GM19025 (cell line): ENCODE measurements at regions not wholly inside any gene's neighbourhood (a gene's known extent, or its start where the extent isn't known, plus 50 kb on each side); places are given as distances from the start of the nearest gene placed in this dataset.
"Not testable (repeated sequence)": the region's sequence is repeated elsewhere in the genome, so short reads cannot be mapped to it uniquely, and the experiment has no call there.

Source experiments
- ATAC-seq: cut with Tn5 transposase; IDR thresholded peaks from one replicate; pipeline ENCODE4 v1.9.1; 2021; ENCODE audit warnings: mild to moderate bottlenecking, low read depth, moderate library complexity; ENCODE audit not compliant: unreplicated experiment

DNA sequence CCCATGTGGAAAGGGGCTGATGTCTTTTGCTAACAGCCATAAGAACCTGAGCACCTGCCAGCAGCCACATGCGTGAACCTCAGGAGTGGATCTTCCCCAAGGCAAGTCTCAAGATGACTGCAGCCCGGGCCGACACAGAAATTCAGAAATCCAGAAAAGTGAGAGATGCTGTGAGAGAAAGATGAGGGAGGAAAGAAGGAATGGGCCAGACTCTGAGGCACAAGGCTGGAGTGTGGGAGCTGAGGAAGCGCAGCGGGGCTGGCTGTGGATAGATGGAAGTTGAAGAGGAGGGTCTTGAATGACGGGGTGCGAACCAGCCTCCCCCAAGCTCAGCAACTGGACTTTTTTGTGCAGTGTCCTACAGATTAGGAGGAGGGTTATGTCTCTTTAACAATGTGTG, 337.8 kb downstream of the GADD45G start:
- no peak for ATAC-seq

GRCh38 chr9:89943309-89943708, 338.5 kb downstream of the GADD45G start:
- no peak for ATAC-seq

- ATAC-seq: no peak
Observed at GRCh38 chr9:89943728-89944127, 338.9 kb downstream of the GADD45G start.

DNA sequence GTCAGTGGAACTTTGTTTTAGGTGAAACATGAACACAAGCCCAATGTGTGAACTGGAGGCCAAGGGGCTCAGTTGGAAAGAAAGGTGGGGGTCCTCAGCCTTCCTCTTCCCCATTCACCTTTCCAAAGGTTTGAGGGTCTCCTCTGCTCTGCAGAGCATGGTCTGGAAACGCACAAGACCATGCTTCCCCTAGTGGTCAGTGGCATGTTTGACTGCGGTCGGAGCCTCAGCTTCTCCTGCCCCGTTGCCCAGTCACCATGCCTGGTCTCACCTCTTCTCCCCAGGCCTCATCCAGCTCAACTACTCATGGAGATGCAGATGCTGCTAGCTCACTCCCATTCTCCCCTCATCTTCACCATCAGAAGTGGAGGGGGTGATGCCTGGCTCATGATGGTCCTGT, 340.3 kb downstream of the GADD45G start:
- no peak for ATAC-seq

DNA sequence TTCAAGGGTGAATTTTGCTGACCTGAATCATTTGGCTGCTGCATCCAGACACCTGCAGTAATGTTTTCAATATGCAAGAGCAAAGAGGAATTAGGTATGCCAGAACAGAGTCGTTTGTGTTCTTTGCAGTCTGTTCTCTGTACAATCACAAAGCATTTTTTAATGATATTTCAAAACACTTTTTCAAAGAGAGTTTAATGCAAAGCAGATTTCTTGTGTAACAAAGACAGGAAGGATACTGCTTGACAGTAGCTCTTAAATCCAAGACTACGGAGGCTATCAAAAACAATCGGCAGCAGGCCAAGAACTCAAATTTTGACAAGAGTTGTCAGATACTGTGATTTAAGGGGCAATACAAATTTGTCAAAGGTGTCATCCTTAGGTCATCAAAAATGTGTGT, 341.9 kb downstream of the GADD45G start:
- ATAC-seq: no peak

- ATAC-seq: no peak
Observed at GRCh38 chr9:89949111-89949510, 344.3 kb downstream of the GADD45G start.

- no peak for ATAC-seq
Observed at GRCh38 chr9:89951675-89952074, 346.9 kb downstream of the GADD45G start.

DNA sequence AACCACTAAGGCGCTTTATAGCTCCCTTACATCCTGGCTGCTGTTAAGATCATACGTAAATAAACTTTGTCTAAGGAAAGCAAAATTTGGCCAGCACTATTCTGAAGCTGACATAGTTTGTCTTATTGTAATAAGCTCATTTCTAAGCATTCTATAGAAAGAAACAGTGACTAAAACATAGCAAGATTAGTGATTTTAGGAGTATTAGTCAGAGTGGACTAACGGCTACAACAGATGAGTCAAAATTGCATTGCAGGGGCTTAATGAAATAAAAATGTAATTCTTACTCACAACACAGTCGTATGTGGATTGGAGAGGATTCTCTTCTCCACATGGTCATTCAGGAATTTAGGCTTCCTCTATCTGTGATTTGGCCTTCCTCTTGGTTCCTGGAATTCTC, 347.6 kb downstream of the GADD45G start:
- ATAC-seq: no peak

GRCh38 chr9:89953263-89953662, 348.5 kb downstream of the GADD45G start:
- not testable (repeated sequence) for ATAC-seq

DNA sequence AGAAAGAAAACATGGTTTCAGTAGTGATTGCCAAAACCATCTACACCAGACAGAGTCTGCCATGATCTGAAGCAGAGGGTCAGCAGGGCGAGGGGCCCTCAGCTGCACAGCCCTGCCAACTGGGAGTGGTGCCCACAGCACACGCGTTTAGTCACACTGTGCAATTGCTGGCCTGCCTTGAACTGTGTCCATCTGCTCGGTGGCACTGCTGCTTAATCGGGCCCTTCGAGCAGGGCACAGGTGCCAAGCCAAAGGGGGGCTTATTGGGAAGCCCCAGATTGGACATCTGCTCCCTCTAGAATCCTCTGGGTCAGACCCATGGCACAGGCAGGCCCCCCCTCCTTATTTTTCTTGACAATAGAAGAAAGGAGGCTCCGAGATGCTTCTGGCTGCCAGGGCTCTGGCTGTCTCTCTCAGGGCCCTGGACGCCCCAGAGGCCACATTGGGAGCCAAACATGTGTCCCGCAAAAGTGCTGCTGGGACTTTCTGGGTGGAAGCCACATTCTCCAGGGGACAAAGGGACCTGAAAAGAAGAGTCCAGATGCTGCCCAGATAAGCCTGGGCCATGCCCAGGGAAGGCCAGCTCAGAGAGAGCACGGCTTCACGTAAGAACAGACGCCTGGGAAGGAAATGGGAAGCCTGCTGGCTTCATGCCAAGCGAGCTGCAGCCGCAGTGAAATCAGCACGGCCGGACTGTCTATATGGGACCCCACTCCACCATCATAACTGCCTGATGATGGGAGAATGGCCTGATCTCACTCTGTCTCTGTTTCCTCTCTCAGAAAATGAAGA, 349.2 kb downstream of the GADD45G start:
- no peak for ATAC-seq

- ATAC-seq: no peak
Observed at GRCh38 chr9:89955144-89955543, 350.3 kb downstream of the GADD45G start.

- ATAC-seq: no peak
Observed at GRCh38 chr9:89955626-89956025, 350.8 kb downstream of the GADD45G start.

DNA sequence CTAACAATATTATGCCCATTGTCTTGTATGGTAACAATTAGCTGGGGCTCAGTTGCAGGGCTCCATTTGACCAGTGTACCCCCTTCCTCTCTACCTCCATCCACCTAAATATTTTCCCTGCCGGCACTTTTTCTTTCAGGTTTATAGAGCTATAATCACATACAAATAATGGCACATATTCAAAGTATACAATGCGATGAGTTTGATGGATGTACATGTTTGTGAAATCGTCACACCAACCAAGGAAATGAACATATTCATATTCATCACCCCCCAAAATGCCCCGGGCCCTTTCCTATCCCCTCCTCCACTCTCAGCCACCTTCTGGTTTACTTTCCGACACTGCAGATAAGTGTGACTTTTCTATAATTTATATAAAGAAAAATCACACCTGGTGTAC, 351.5 kb downstream of the GADD45G start:
- ATAC-seq: no peak

- no peak for ATAC-seq
Observed at GRCh38 chr9:89956907-89957306, 352.1 kb downstream of the GADD45G start.

GRCh38 chr9:89958086-89958485, 353.3 kb downstream of the GADD45G start:
- no peak for ATAC-seq

DNA sequence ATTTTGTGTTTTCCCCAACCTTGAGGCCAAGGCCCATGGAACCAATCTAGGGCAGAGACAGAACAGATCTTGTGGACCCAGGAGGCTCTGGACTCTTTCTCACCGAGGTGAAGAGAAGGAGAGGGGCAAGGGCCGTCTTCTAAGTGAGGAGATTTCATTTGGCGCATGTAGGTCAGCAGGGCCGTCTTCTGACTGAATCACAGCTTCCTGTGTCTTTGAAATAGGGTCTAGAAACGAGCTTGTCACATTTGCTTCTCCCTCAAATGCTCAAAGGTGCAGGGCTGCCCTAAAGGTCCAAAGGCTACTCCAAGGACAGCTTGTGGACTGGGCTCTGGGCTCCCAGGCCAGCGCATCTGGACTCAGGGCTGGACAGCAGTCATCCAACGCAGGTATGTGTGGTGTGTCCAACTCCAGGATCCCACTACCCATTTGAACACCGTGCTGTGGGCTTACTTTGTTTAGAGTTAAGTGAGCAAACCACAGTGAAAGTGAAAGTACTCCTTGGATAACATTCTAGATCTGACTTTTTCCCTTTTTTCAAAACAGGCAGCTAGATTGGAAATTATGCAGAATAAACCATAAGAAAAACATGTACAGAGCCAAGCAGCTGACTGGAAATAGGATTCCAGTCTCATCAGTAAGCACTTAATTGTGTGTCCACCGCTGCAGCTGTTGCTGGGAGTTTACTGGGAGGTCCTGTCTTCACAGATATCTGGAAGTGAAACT, 357.0 kb downstream of the GADD45G start:
- no peak for ATAC-seq

DNA sequence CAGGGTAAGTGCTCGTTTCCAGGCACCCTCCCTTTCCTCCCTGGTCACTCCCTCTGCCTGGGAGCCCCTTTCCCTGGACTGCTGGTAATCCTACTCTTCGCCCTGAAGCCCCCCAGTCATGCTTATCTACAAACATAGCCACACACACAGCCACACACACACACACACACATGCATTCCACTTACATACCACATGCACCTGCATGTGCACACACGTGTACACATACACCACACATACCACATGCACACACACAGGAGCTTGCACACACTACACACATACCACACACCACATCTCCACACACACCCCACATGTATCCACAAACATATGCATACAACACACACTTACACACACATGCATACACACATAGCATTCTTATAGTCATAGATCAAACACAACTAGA, 358.5 kb downstream of the GADD45G start:
- no peak for ATAC-seq

GRCh38 chr9:89967527-89967926, 362.7 kb downstream of the GADD45G start:
- ATAC-seq: no peak

GRCh38 chr9:89969156-89969675, 364.4 kb downstream of the GADD45G start:
- no peak for ATAC-seq

DNA sequence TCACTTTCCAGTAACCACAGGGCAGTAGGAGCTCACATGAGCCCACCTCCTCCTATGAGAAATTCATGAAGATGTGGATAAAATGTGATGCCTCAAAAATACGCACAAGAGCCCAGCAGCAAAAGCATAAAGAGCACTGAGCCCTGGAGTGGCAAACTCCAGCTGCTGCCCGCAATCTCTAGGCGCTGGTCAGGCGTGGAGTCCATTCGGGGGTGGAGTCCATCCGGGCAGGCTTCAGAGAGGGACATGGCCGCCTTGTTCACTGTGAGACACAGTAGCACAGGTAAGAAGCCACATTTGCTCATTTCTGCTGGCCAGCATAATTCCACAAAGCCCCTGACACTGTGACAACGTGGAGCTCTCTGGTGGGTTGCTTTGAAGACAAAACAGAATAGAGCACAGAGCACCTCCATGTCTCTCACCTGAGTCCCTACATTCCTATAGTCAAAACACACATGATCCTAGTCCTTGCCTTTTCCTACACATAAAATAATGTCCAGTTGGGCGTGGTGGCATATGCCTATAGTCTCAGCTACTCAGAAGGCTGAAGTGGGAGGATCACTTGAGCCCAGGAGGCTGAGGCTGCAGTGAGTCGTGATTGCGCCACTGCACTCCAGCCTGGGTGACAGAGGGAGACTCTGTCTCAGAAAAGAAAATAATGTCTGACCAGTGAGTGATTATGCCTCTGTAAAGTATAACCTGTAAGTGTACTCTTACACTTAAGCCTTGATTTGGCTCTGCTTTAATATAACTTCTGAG, 365.2 kb downstream of the GADD45G start:
- ATAC-seq: no peak

DNA sequence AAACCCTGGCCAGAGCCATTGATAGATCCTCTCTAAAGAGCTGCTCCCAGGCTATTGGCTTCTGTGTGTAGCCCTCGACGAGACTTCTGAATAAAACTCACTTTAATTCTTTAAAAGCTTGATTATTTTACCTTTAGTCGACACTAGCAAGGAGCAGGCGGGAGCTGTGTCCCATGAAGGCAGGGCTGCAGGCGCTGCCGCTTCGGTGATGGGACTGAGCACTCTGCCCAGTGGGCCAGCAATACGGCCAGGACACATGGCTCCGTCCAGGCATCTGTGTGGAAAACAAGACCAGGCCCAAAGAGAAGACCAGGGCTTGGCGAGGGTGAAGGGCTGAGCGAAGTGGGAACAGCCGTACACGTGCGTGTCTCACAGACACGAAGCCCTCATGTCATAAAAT, 365.9 kb downstream of the GADD45G start:
- ATAC-seq: no peak
